C4-2B (cell line): ENCODE measurements at regions not wholly inside any gene's neighbourhood (a gene's known extent, or its start where the extent isn't known, plus 50 kb on each side); places are given as distances from the start of the nearest gene placed in this dataset.

Experiments used
- ZFX ChIP-seq: fragments of 450-650 bp; IDR thresholded peaks from 2 replicates; pipeline ENCODE4 v1.6.1; 2017
- TF ChIP-seq, protein P1 (sequence below): fragments of 450-650 bp; conservative IDR thresholded peaks from 2 replicates; pipeline ENCODE4 v1.5.1; 2017; ENCODE audit warnings: mild to moderate bottlenecking

- TF ChIP-seq, protein P1, sequence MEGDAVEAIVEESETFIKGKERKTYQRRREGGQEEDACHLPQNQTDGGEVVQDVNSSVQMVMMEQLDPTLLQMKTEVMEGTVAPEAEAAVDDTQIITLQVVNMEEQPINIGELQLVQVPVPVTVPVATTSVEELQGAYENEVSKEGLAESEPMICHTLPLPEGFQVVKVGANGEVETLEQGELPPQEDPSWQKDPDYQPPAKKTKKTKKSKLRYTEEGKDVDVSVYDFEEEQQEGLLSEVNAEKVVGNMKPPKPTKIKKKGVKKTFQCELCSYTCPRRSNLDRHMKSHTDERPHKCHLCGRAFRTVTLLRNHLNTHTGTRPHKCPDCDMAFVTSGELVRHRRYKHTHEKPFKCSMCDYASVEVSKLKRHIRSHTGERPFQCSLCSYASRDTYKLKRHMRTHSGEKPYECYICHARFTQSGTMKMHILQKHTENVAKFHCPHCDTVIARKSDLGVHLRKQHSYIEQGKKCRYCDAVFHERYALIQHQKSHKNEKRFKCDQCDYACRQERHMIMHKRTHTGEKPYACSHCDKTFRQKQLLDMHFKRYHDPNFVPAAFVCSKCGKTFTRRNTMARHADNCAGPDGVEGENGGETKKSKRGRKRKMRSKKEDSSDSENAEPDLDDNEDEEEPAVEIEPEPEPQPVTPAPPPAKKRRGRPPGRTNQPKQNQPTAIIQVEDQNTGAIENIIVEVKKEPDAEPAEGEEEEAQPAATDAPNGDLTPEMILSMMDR, result no peak
- no peak for TF ChIP-seq ZFX
Observed at GRCh38 chr7:51482976-51483375, 166.4 kb upstream of the COBL start.
